Stimulated activated memory B cell treated with anti-CD40 and anti-IgM and Interleukin-4, amounts not matched to agents 10 μg/mL and 1 μg/mL and 100 μg/mL, for 72 hours (primary cell): ENCODE measurements at regions not wholly inside any gene's neighbourhood (a gene's known extent, or its start where the extent isn't known, plus 50 kb on each side); places are given as distances from the start of the nearest gene placed in this dataset.
"Not testable (repeated sequence)": the region's sequence is repeated elsewhere in the genome, so short reads cannot be mapped to it uniquely, and the experiment has no call there.

Experiments
- ATAC-seq: fragments of 150-1000 bp; cut with Tn5 transposase; 2 replicates; pipeline ENCODE4 v1.10.0; 2021
- H3K27ac Mint-ChIP-seq: one replicate; pipeline ENCODE4 v1.8.0; 2022; ENCODE audit warnings: mild to moderate bottlenecking, mixed read lengths
- H3K27me3 Mint-ChIP-seq: one replicate; pipeline ENCODE4 v1.8.0; 2022; ENCODE audit warnings: mixed read lengths
- H3K36me3 Mint-ChIP-seq: one replicate; pipeline ENCODE4 v1.8.0; 2022; ENCODE audit warnings: mixed read lengths
- H3K4me1 Mint-ChIP-seq: one replicate; pipeline ENCODE4 v1.8.0; 2022; ENCODE audit warnings: mixed read lengths
- H3K4me3 Mint-ChIP-seq: one replicate; pipeline ENCODE4 v1.8.0; 2022; ENCODE audit warnings: mild to moderate bottlenecking, moderate library complexity, mixed read lengths
- H3K9me3 Mint-ChIP-seq: one replicate; pipeline ENCODE4 v1.8.0; 2022; ENCODE audit warnings: mixed read lengths

DNA sequence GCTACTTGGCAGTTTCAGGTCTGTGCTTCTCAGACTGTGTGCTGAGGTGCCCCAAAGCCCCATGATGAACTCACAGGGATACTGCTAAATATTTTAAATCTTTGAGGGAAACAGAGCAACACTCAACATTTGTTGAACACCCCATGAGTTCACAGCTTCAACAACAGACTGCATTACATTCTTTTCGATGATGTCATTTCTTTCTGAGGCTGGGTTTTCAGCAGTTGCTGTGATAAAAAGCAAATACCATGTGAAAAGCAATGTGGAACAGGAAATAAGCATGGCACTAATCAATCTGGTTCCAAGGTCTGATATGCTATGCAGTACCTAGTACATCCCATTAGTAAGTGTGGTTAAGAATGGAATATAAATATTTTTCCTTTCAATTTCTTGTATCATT, 82.7 kb downstream of the RPL27A start:
- Mint-ChIP-seq H3K27me3 (peaks cover 13% of the 10 kb centered on the region), H3K4me3 (no peak overlapping the region), H3K9me3 (no peaks in the 10 kb centered on the region), H3K27ac (no peak overlapping the region), H3K4me1 (no peaks in the 10 kb centered on the region), H3K36me3 (no peaks in the 10 kb centered on the region)
- ATAC-seq: no peak

DNA sequence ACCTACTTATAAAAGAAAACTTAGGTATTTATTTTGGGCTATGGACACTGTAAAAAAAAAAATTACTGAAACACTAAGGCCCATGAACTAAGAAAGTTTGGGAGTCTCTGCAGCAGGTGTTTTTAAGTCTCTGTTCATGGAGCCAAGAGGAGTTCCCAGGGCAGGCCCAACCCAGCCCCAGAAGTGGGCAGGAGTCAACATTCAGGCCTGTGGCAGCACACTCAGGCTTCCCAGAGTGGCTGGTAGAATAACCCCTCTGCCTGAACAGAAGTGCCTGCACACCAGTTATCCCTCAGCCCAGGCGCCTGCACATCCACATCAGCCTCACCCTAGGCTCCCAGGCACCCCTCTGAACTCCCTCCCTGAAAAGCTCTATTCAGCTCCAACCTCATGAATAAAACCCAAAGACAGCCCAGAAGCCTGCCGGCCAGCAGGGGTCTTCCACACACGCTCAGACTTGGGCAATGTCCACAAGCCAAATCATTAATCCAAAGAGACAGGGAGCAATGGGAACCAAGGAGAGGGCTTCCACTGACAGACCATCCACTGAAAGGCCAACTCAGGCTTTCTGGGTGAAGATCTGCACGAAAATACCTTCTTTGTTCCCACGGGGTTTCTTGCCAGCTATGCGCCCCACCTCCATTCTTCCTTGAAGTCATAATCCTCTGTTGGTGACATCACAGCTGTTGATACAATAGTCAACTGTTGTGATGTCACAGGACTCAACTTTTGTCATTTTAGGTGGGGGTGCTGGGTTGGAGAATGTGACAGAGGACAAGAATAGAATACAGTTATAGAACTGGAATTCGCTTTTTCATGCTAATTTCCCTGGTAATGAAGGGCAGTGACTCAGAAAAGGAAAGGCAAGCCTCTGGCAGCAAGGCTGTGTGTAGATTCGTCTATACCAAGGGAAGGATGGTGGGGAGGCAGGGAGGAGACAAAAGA, 83.7 kb downstream of the RPL27A start:
- Mint-ChIP-seq H3K27me3 (peaks cover 13% of the 10 kb centered on the region), H3K4me1 (no peaks in the 10 kb centered on the region)
- ATAC-seq: no peak

DNA sequence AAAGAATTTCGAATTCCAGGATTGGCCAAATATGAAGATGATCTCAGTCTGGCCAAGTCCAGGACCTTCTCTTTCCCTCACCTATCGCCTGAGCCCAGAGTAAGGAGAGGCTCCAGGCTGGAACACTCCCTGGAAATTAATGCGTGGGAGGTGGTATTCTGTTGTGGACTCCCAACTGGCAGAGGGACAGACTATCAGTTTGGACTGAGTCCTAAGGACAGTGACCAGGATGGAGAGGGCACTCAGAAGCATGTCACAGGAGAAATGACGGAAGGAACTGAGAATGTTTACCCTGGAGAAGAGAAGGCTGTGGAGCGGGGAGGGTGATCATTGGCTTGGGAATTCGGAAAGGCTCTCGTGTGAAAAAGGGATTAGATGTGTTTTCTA, 84.4 kb downstream of the RPL27A start:
- H3K36me3 Mint-ChIP-seq: no peaks in the 10 kb centered on the region
- H3K4me3 Mint-ChIP-seq: no peak overlapping the region

More for the DNA sequence above, 83.7 kb downstream of the RPL27A start:
- Mint-ChIP-seq H3K9me3 (no peaks in the 10 kb centered on the region), H3K36me3 (no peaks in the 10 kb centered on the region), H3K4me3 (no peak overlapping the region), H3K27ac (no peak overlapping the region)

DNA sequence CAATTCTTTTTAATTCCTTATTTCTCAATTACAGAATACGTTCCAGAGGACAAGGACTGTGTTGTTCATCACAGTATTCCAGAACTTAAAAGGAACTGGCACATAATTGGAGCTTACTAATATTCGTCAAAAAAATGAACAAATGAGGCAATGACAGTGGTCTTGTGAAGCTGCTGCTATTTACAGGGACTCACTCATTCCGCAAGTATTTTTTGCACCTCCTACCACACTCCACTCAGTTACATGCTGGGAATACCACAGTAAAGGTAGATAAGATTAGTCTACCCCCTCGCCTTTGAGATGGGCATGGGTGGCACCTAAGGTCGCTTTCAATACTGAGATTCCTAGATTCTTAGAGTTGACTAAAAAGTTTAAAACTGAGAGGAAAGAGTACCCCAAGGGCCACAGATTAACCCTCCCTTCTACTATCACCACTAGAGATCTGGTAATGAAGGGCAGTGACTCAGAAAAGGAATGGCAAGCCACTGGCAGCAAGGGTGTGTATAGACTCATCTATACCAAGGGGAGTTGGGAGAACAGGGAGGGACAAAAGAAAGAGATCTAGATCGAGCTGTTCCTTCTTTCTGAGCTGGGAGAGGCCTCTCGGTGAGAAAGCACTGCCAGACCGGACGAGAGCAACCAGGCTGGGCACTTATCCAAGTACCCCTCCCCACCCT, 85.0 kb downstream of the RPL27A start:
- H3K36me3 Mint-ChIP-seq: no peaks in the 10 kb centered on the region
- no peaks in the 10 kb centered on the region for H3K4me1 Mint-ChIP-seq
- no peaks in the 10 kb centered on the region for H3K9me3 Mint-ChIP-seq
- peaks cover 13% of the 10 kb centered on the region for H3K27me3 Mint-ChIP-seq
- no peak overlapping the region for H3K27ac Mint-ChIP-seq
- H3K4me3 Mint-ChIP-seq: no peak overlapping the region
- ATAC-seq: no peak

More for the DNA sequence above, 84.4 kb downstream of the RPL27A start:
- Mint-ChIP-seq H3K9me3 (no peaks in the 10 kb centered on the region), H3K27ac (no peak overlapping the region), H3K27me3 (peaks cover 13% of the 10 kb centered on the region), H3K4me1 (no peaks in the 10 kb centered on the region)
- no peak for ATAC-seq

DNA sequence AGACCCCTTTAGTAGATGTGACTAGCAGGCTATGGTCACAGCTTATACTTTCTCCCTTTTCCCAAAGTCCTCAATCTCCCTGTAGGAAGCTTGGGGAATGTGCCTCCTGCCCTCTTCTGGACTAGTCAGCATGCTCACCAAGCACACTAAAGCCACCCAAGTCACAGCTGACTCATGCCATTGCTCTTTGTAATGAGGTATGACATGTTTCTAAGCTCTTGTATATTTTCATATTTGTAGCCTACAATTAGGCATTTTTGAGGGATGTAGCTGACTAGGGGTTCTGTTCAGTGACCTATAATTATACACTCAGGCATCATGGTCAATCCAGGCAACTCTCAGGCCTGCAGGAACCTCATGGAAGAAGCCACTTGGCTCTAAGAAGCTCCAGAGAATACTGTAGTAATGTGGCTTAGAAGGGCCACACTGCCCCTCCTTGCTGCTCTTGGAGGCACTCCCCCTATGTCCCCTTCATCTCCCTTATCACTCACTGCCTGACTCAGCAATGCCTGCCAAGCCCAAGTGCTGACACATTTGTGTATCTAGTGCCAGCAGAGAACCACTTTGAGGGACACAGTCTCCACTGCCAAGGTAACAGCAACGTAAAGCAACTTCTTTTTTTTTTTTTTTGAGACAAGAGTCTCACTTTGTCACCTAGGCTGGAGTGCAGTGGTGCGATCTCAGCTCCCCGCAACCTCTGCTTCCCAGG, 86.2 kb downstream of the RPL27A start:
- Mint-ChIP-seq H3K27me3 (peaks cover 6% of the 10 kb centered on the region), H3K27ac (no peak overlapping the region), H3K9me3 (no peaks in the 10 kb centered on the region), H3K36me3 (no peaks in the 10 kb centered on the region), H3K4me1 (no peaks in the 10 kb centered on the region), H3K4me3 (no peak overlapping the region)
- ATAC-seq: no peak

DNA sequence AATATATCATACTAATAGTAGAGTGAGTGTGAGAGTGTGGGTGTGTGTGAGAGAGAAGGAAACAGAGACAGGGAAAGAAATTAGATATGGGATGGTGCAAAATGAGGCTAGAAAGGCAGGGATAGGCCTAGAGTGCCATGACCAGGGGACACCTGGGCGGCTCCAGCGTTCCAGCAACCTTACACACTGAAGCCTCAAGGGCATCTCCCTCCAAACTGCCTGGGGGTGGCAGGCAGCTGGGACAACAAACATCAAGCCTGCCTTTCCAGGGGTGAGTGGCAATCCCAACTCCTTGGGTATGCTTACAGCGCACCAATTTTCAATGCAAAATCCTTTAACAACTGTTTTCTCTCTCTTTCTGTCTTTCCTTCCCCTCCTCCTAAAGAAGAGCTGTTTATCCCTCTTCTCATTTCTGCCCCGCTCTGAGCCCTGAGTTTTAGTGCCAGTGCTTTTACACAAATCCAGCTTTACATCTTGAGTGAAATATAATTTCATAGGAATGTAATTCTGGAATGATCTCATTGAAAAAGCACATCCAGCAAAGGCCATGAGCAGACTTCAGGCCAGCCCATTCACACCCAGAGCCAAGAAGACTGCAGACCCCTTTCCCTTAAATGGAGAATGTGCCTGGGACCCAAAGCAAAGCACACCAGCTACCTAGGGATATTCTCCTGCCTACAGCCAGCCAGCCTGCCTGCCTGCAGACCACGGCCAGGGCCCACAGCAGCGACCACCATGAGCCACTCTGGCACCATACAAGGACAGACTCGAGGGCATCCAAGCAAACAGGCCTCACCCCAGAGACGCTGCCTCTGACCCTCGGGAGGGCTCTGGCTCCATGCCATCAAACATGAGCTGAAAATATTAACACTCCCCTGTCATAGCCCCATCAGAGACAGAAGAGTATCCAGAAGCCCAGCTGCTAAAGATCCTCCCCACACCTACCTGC, 90.3 kb downstream of the RPL27A start:
- Mint-ChIP-seq H3K27ac (no peak overlapping the region), H3K4me1 (peaks cover 2% of the 10 kb centered on the region), H3K9me3 (no peaks in the 10 kb centered on the region), H3K27me3 (no peaks in the 10 kb centered on the region), H3K4me3 (no peak overlapping the region), H3K36me3 (no peaks in the 10 kb centered on the region)
- no peak for ATAC-seq

DNA sequence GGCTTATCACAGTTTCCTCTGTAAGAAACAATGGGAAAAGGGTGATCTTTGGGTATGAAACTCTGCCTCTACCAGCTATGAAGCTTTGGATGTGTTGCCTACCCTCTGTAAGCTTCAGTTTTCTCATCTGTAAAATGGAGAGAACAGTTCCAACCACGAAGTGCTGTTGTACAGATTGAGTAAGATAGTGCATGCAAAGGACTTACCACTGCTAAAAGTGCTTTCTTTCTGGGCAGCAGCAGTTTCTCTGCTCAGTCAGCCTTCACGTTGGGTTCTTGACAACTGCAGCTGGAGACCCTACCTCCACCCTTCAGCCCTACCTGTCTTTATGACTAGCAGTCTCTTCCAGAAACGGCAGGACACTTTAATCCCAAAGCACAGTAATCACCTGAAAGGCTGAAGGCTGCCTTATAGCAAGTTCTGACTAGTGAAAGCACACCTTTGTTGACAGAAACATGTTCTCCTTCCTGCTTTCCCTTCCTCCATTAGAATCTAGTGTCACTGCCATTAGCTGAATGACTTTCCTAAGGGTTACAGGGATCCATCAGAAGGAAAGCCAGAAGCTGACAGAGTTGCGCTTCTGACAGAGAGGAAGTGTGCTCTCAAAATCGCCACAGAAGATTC, 91.4 kb downstream of the RPL27A start:
- Mint-ChIP-seq H3K36me3 (no peaks in the 10 kb centered on the region), H3K4me1 (peaks cover 9% of the 10 kb centered on the region), H3K27ac (no peak overlapping the region), H3K4me3 (no peak overlapping the region), H3K9me3 (no peaks in the 10 kb centered on the region), H3K27me3 (no peaks in the 10 kb centered on the region)
- ATAC-seq: no peak

DNA sequence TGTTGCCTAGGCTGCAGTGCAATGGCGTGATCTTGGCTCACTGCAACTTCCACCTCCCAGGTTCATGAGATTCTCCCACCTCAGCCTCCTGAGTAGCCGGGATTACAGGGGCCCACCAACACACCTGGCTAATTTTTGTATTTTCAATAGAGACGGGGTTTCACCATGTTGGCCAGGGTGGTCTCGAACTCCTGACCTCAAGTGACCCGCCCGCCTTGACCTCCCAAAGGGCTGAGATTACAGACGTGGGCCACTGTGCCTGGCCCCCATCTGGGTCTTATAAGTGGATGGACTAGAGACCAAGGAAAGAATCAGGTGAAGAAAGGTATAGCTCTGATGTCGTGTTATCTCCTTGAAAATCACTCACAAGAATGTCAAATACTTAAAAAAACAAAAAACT, 92.3 kb downstream of the RPL27A start:
- H3K36me3 Mint-ChIP-seq, H3K4me1 Mint-ChIP-seq, H3K9me3 Mint-ChIP-seq, H3K27me3 Mint-ChIP-seq, H3K27ac Mint-ChIP-seq, H3K4me3 Mint-ChIP-seq, ATAC-seq: not testable (repeated sequence)

DNA sequence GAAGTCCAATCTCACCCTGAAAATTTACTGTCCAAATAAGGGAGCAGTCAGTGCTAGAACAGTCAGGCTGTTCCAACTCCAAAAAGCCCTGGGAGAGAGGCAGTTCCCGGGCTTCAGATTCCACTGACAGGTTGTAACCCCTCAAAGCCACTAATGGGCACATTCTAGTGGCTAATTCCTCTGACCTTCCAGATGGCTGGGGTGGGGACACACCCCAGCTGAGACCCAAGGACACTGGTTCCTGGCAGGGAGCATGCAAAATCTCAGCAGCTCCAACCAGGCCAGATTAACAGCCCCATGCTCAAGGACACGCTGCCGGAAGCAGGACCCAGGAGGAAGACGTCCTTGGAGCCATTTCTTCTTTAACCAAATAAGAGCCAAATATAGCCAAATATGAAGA, 92.7 kb downstream of the RPL27A start:
- Mint-ChIP-seq H3K27ac (no peak overlapping the region), H3K27me3 (peaks cover 6% of the 10 kb centered on the region)

DNA sequence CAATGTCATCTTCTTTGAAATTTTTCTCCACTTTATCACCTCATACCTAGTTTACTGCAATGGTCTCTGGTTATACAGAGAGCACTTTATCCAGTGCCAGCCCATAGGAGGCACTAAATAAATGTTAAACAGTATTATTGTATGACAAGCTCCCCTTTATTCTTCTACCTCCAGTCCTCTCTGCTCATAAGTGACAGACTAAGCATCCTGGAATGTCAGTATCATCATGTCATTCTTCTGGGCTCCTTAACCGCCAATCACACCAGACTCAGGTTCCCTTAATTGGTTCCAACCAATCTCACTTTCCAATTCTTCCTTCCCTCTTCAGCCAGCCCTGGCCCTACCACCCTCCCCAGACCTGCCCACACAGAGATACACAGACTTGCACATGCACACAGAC, 93.1 kb downstream of the RPL27A start:
- Mint-ChIP-seq H3K4me1 (peaks cover 9% of the 10 kb centered on the region), H3K27me3 (peaks cover 10% of the 10 kb centered on the region), H3K9me3 (no peaks in the 10 kb centered on the region), H3K36me3 (no peaks in the 10 kb centered on the region), H3K4me3 (no peak overlapping the region), H3K27ac (no peak overlapping the region)
- no peak for ATAC-seq

More for the DNA sequence above, 92.7 kb downstream of the RPL27A start:
- H3K4me1 Mint-ChIP-seq: peaks cover 9% of the 10 kb centered on the region
- no peak overlapping the region for H3K4me3 Mint-ChIP-seq
- no peak for ATAC-seq
- H3K9me3 Mint-ChIP-seq: no peaks in the 10 kb centered on the region
- no peaks in the 10 kb centered on the region for H3K36me3 Mint-ChIP-seq

DNA sequence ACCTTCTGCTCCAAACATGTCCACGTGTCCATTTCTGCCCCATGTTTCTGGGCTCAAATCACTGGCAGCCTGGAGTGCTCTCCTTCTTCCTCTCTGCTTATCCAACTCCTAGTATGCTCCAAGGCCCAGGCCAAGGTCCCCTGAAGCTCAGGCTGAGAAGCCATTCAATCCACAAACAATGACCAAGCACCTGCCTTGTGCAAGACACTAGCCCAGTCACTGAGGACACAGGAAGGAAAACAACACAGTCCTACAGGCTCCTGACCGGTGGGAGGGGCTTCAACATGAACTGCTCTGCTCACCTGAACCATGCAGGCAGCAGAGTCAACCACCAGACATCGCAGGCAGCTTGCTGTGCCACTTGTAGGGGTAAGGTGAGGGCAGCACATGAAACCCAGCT, 93.6 kb downstream of the RPL27A start:
- H3K4me3 Mint-ChIP-seq: no peak overlapping the region
- ATAC-seq: no peak
- no peak overlapping the region for H3K27ac Mint-ChIP-seq
- H3K36me3 Mint-ChIP-seq: no peaks in the 10 kb centered on the region
- no peaks in the 10 kb centered on the region for H3K9me3 Mint-ChIP-seq
- peaks cover 15% of the 10 kb centered on the region for H3K27me3 Mint-ChIP-seq
- peaks cover 9% of the 10 kb centered on the region for H3K4me1 Mint-ChIP-seq

DNA sequence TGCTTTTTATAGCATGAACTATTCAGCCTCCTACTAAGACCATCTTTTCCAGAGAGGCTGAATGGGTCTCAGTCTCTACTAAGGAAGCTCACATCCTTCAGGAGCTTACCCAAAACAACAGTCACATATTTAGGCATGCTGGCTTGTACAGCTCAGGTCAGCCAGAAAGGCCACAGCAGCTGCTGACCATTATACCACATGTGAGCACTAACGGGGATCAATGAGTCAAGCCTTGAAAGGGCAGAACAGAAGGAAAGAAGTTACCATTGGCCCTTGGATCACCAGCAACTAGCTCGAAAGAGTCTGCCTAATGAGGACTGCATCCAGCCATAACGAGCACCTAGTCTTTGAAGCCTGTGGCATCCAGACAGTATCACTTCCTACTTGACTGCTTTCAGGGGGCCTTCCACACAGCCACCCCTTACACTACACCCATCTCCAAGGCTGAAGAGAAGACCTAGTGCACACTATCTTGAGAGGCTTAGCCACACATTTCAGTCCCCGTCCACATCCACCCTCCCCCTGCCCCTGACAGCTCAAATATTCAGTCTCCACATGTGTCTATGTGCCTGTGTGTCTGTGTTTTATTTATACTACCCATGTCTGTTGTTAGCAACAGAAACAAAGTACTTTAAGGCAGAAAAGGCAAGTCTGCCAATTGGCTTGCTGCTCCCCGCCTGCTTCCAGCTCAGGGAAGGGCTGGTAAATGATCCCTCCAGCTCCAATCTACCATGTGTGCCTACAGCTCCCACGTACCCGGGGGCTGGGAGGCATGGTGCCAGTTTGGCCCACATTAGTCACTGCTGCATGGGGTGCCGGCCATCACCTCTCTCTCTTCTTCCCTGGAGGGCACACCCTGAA, 95.5 kb downstream of the RPL27A start:
- peaks cover 9% of the 10 kb centered on the region for H3K4me1 Mint-ChIP-seq

DNA sequence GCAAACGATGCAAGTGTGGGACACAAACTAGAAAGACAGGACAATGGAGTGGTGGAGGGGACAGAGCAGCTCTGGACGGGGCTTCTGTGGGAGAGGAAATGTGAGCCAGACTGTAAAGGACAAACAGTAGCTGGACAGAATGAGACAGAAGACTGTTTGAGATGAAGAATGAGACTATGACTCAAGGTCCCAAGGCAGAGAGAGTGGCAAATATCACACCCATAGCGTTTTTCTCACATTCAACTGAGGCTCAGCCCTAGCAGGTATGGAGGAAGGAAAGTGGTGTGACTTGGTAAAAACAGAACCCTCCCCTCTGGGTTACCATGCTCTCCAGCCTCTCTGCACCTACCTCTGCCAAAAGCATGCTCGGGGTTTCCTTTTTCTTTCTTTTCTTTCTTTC, 96.5 kb downstream of the RPL27A start:
- no peaks in the 10 kb centered on the region for H3K36me3 Mint-ChIP-seq
- no peak overlapping the region for H3K4me3 Mint-ChIP-seq
- no peaks in the 10 kb centered on the region for H3K9me3 Mint-ChIP-seq
- no peak overlapping the region for H3K27ac Mint-ChIP-seq
- H3K4me1 Mint-ChIP-seq: peaks cover 9% of the 10 kb centered on the region
- no peak for ATAC-seq
- H3K27me3 Mint-ChIP-seq: peaks cover 23% of the 10 kb centered on the region

More for the DNA sequence above, 95.5 kb downstream of the RPL27A start:
- H3K9me3 Mint-ChIP-seq: no peaks in the 10 kb centered on the region
- H3K27ac Mint-ChIP-seq: no peak overlapping the region
- no peaks in the 10 kb centered on the region for H3K36me3 Mint-ChIP-seq
- ATAC-seq: peak; percentile 88
- H3K4me3 Mint-ChIP-seq: no peak overlapping the region
- H3K27me3 Mint-ChIP-seq: peaks cover 23% of the 10 kb centered on the region
